Sigmoid colon (tissue), 6 donors: ENCODE measurements at regions not wholly inside any gene's neighbourhood (a gene's known extent, or its start where the extent isn't known, plus 50 kb on each side); places are given as distances from the start of the nearest gene placed in this dataset.
A peak's percentile ranks its signal among the peaks of the same experiment; 100 is the strongest.
"Not testable (repeated sequence)": the region's sequence is repeated elsewhere in the genome, so short reads cannot be mapped to it uniquely, and the experiment has no call there.

ENCODE experiments used
- DNase-seq: peaks from one replicate; pipeline ENCODE4 v3.0.0-alpha.2; 2019
- H3K27ac ChIP-seq, 4 donors: fragments of 200-600 bp; sonication (generic); one replicate each; pipeline ENCODE4 v1.5.1; 2016 to 2019; ENCODE audit warnings: mild to moderate bottlenecking in 1 of 4
- H3K27me3 ChIP-seq, 3 donors: fragments of 200-600 bp; sonication (generic); one replicate each; pipeline ENCODE4 v1.5.1; 2019; ENCODE audit warnings: mild to moderate bottlenecking in 1 of 3
- H3K36me3 ChIP-seq, 4 donors: fragments of 200-600 bp; sonication (generic); one replicate each; pipeline ENCODE4 v1.5.1; 2016 to 2019
- H3K4me1 ChIP-seq, 4 donors: fragments of 200-600 bp; sonication (generic); one replicate each; pipeline ENCODE4 v1.5.1; 2017 to 2019
- H3K4me3 ChIP-seq, 4 donors: fragments of 200-600 bp; sonication (generic); one replicate each; pipeline ENCODE4 v1.5.1; 2017 to 2019; ENCODE audit warnings: mild to moderate bottlenecking in 2 of 4, moderate library complexity in 1 of 4
- H3K9me3 ChIP-seq, 4 donors: fragments of 200-600 bp in 3 of 4; sonication (generic) in 3 of 4; one replicate each; pipeline versions ENCODE4 v1.5.1 to v1.6.1; 2013 to 2019
- CTCF ChIP-seq, 4 experiments: fragments of 450-650 bp in 3 of 4; fragments of 200-600 bp in 1 of 4; IDR thresholded peaks; one replicate each; pipeline ENCODE4 v1.5.1; 2016 to 2019; ENCODE audit warnings: antibody characterized with exemption in 4 of 4, mild to moderate bottlenecking in 3 of 4, moderate library complexity in 2 of 4
- EP300 ChIP-seq, 4 donors: sonication (generic); formaldehyde crosslinking; IDR thresholded peaks; one replicate each; pipeline ENCODE4 v1.6.1; 2017; ENCODE audit warnings: antibody characterized with exemption in 4 of 4
- POLR2A ChIP-seq, 2 donors: fragments of 450-650 bp; IDR thresholded peaks; one replicate each; pipeline ENCODE4 v1.6.1; 2016; ENCODE audit warnings: antibody characterized with exemption in 2 of 2, mild to moderate bottlenecking in 2 of 2, moderate library complexity in 2 of 2
- POLR2AphosphoS5 ChIP-seq, 4 donors: sonication (generic); formaldehyde crosslinking; IDR thresholded peaks; one replicate each; pipeline ENCODE4 v1.6.1; 2017; ENCODE audit warnings: antibody characterized with exemption in 4 of 4
- WGBS, 2 donors: extraction: QIAGEN DNeasy Blood & Tissue Kit; methylation state at CpG; one replicate each; pipeline ENCODE4 v1.1.7; 2013; 5-methylcytosine and 5-hydroxymethylcytosine counted together
- intact Hi-C: fragments of 100-400 bp; cut with DNase I; formaldehyde crosslinking; loops from one replicate; pipeline ENCODE4 v1.15.1; 2023
- donor health status: healthy with polysubstance abuse.
- donor health status: healthy.

- Histone ChIP-seq H3K36me3 (no peaks in the 10 kb centered on the region), H3K4me1 (peaks cover 0 to 15% (median 8%) of the 10 kb centered on the region in 4 donors), H3K27ac (no peak overlapping the region), H3K27me3 (no peaks in the 10 kb centered on the region), H3K4me3 (no peak overlapping the region), H3K9me3 (no peaks in the 10 kb centered on the region)
- WGBS, 2 donors = 37 to 63% methylated on average over 5 of the region's 5 CpGs
- no peak for TF ChIP-seq POLR2A (IDR thresholded peaks at IDR 0.05)
- no peak for TF ChIP-seq POLR2AphosphoS5 (IDR thresholded peaks at IDR 0.05)
- TF ChIP-seq CTCF (IDR thresholded peaks at IDR 0.05) = peak in 2 of 4 experiments; percentile 19 to 22
- no peak for DNase-seq
- intact Hi-C loops = no loop called here
These were observed 140.3 kb upstream of the PGRMC2 start for GRCh38 chr4:128427832-128428366.

- no peak for TF ChIP-seq POLR2A (IDR thresholded peaks at IDR 0.05)
- no peak for TF ChIP-seq CTCF (IDR thresholded peaks at IDR 0.05)
- peak; percentile 19 to 62 (median 48) for TF ChIP-seq POLR2AphosphoS5 (IDR thresholded peaks at IDR 0.05)
- TF ChIP-seq EP300 (IDR thresholded peaks at IDR 0.05) = no peak
- H3K36me3 ChIP-seq = no peaks in the 10 kb centered on the region
- no peak overlapping the region for H3K4me3 ChIP-seq
- peak overlapping the region in 3 of 4 donors; percentile 44 to 61 (median 58) for H3K27ac ChIP-seq
- DNase-seq = no peak
- H3K27me3 ChIP-seq = no peaks in the 10 kb centered on the region
- peaks cover 0 to 15% (median 8%) of the 10 kb centered on the region in 4 donors for H3K4me1 ChIP-seq
- WGBS, 2 donors = 71 to 78% methylated on average over 4 of the region's 4 CpGs
- intact Hi-C loops = loop anchor here (2.0 kb wide), 1 partner anchor 38 kb away; no protein-coding TSS in a partner anchor
- no peaks in the 10 kb centered on the region for H3K9me3 ChIP-seq
These were observed 137.2 kb upstream of the PGRMC2 start for GRCh38 chr4:128424527-128425497.

- DNase-seq, H3K9me3 ChIP-seq, H3K36me3 ChIP-seq, intact Hi-C loops, H3K4me3 ChIP-seq, H3K27ac ChIP-seq, H3K27me3 ChIP-seq: not testable (repeated sequence)
- H3K4me1 ChIP-seq = peaks cover 0 to 15% (median 8%) of the 10 kb centered on the region in 4 donors
- 94 to 95% methylated on average over 5 of the region's 5 CpGs for whole genome bisulfite sequencing, 2 donors
These were observed 134.7 kb upstream of the PGRMC2 start for GRCh38 chr4:128422296-128422695.

- Histone ChIP-seq H3K4me3 (no peak overlapping the region), H3K4me1 (no peaks in the 10 kb centered on the region), H3K27ac (no peak overlapping the region), H3K9me3 (no peaks in the 10 kb centered on the region), H3K36me3 (no peaks in the 10 kb centered on the region), H3K27me3 (no peaks in the 10 kb centered on the region)
- DNase-seq = peak; percentile 52
- TF ChIP-seq POLR2AphosphoS5 (IDR thresholded peaks at IDR 0.05) = no peak
- TF ChIP-seq CTCF (IDR thresholded peaks at IDR 0.05) = no peak
- TF ChIP-seq EP300 (IDR thresholded peaks at IDR 0.05) = no peak
- no peak for TF ChIP-seq POLR2A (IDR thresholded peaks at IDR 0.05)
- intact Hi-C loops = no loop called here
- 36 to 56% methylated on average over 3 of the region's 3 CpGs for WGBS, 2 donors
These were observed 129.3 kb upstream of the PGRMC2 start for GRCh38 chr4:128416921-128417320.

GRCh38 chr4:128410037-128410436, 122.4 kb upstream of the PGRMC2 start:
- 95 to 96% methylated on average over 5 of the region's 5 CpGs for WGBS, 2 donors
- H3K4me1 ChIP-seq = no peaks in the 10 kb centered on the region
- DNase-seq = no peak
- H3K36me3 ChIP-seq = no peaks in the 10 kb centered on the region
- no peak overlapping the region for H3K4me3 ChIP-seq
- H3K9me3 ChIP-seq = no peaks in the 10 kb centered on the region
- TF ChIP-seq CTCF (IDR thresholded peaks at IDR 0.05) (no peak), EP300 (IDR thresholded peaks at IDR 0.05) (no peak), POLR2A (IDR thresholded peaks at IDR 0.05) (no peak), POLR2AphosphoS5 (IDR thresholded peaks at IDR 0.05) (no peak)
- no peaks in the 10 kb centered on the region for H3K27me3 ChIP-seq
- no peak overlapping the region for H3K27ac ChIP-seq
- intact Hi-C loops = no loop called here
